Loucy (cell line): ENCODE measurements at regions not wholly inside any gene's neighbourhood (a gene's known extent, or its start where the extent isn't known, plus 50 kb on each side); places are given as distances from the start of the nearest gene placed in this dataset.

Source experiments
- H2AFZ ChIP-seq: fragments of 200-600 bp; sonication (generic); 2 replicates; pipeline ENCODE4 v1.6.0; 2016; ENCODE audit warnings: antibody characterized with exemption, mild to moderate bottlenecking, low read length, moderate library complexity
- H3F3A ChIP-seq: fragments of 200-600 bp; 2 replicates; pipeline ENCODE4 v1.6.0; 2016; ENCODE audit warnings: antibody characterized with exemption, low read depth, mild to moderate bottlenecking
- H3K27me3 ChIP-seq: fragments of 200-600 bp; sonication (generic); 2 replicates; pipeline ENCODE4 v1.6.1; 2014; ENCODE audit warnings: low read length, mild to moderate bottlenecking; ENCODE audit not compliant: insufficient read depth, poor library complexity, severe bottlenecking
- H3K36me3 ChIP-seq: fragments of 200-600 bp; sonication (generic); 2 replicates; pipeline ENCODE4 v1.6.1; 2016; ENCODE audit warnings: low read length; ENCODE audit not compliant: insufficient read depth
- H3K4me1 ChIP-seq: fragments of 200-600 bp; sonication (generic); 2 replicates; pipeline ENCODE4 v1.5.1; 2014; ENCODE audit warnings: low read length, mild to moderate bottlenecking; ENCODE audit not compliant: insufficient read depth, poor library complexity, severe bottlenecking
- H3K4me2 ChIP-seq: fragments of 200-600 bp; sonication (generic); 2 replicates; pipeline ENCODE4 v1.6.0; 2014; ENCODE audit warnings: antibody characterized with exemption, low read length, low read depth, mild to moderate bottlenecking; ENCODE audit not compliant: poor library complexity, severe bottlenecking
- H3K4me3 ChIP-seq: fragments of 200-600 bp; sonication (generic); 2 replicates; pipeline ENCODE4 v1.5.1; 2014; ENCODE audit warnings: low read length, mild to moderate bottlenecking, mixed read lengths; ENCODE audit not compliant: poor library complexity, severe bottlenecking
- H3K79me2 ChIP-seq: fragments of 200-600 bp; sonication (generic); 2 replicates; pipeline ENCODE4 v1.6.1; 2014; ENCODE audit warnings: low read length; ENCODE audit not compliant: insufficient read depth
- H3K9ac ChIP-seq: fragments of 200-600 bp; sonication (generic); 2 replicates; pipeline ENCODE4 v1.6.0; 2014; ENCODE audit warnings: mild to moderate bottlenecking, low read depth, low read length, moderate library complexity; ENCODE audit not compliant: poor library complexity, severe bottlenecking
- H3K9me2 ChIP-seq: fragments of 200-600 bp; sonication (generic); replicated peaks from 2 replicates; pipeline ENCODE4 v1.6.1; 2016; ENCODE audit warnings: low read depth, low read length, mixed read lengths
- H3K9me3 ChIP-seq: fragments of 200-600 bp; sonication (generic); 2 replicates; pipeline ENCODE4 v1.6.1; 2014; ENCODE audit warnings: mild to moderate bottlenecking, antibody characterized with exemption, low read length, low read depth; ENCODE audit not compliant: insufficient read depth
- H4K20me1 ChIP-seq: fragments of 200-600 bp; sonication (generic); 2 replicates; pipeline ENCODE4 v1.6.0; 2014; ENCODE audit warnings: antibody characterized with exemption, low read length, mild to moderate bottlenecking; ENCODE audit not compliant: insufficient read depth, poor library complexity, severe bottlenecking
- CTCF ChIP-seq: fragments of 200-600 bp; sonication (generic); conservative IDR thresholded peaks from 2 replicates; pipeline ENCODE4 v1.5.1; 2014; ENCODE audit warnings: mild to moderate bottlenecking, antibody characterized with exemption, low read length
- EZH2phosphoT487 ChIP-seq: fragments of 200-600 bp; IDR thresholded peaks from 2 replicates; pipeline ENCODE4 v1.6.1; 2018; ENCODE audit warnings: antibody characterized with exemption, mild to moderate bottlenecking, moderate library complexity, borderline replicate concordance

- Histone ChIP-seq H4K20me1 (no peaks in the 10 kb centered on the region), H3K4me1 (no peaks in the 10 kb centered on the region), H2AFZ (no peak overlapping the region), H3K9me3 (no peaks in the 10 kb centered on the region; the same call in 1 of the 2 replicates), H3K9me2 (no peaks in the 10 kb centered on the region), H3F3A (no peaks in the 10 kb centered on the region), H3K27me3 (peaks cover 58% of the 10 kb centered on the region), H3K4me3 (no peak overlapping the region), H3K4me2 (no peak overlapping the region), H3K36me3 (no peaks in the 10 kb centered on the region), H3K79me2 (no peaks in the 10 kb centered on the region), H3K9ac (no peak overlapping the region)
- TF ChIP-seq EZH2phosphoT487 (no peak), CTCF (no peak)
Observed at GRCh38 chr2:235277485-235277884, 216.4 kb upstream of the AGAP1 start.

- Histone ChIP-seq H3K9ac (no peak overlapping the region), H3K79me2 (no peaks in the 10 kb centered on the region), H3K9me2 (no peaks in the 10 kb centered on the region), H3K4me1 (no peaks in the 10 kb centered on the region), H3K9me3 (no peaks in the 10 kb centered on the region; the same call in 1 of the 2 replicates), H3K4me2 (no peak overlapping the region), H3F3A (no peaks in the 10 kb centered on the region), H3K27me3 (peaks cover 55% of the 10 kb centered on the region), H2AFZ (no peak overlapping the region), H3K4me3 (no peak overlapping the region), H3K36me3 (no peaks in the 10 kb centered on the region), H4K20me1 (no peaks in the 10 kb centered on the region)
- TF ChIP-seq CTCF, result no peak
- no peak for TF ChIP-seq EZH2phosphoT487
Observed at GRCh38 chr2:235278771-235279355, 215.0 kb upstream of the AGAP1 start.

- Histone ChIP-seq H4K20me1 (no peaks in the 10 kb centered on the region), H3K4me1 (no peaks in the 10 kb centered on the region), H3K9me3 (no peaks in the 10 kb centered on the region), H3K27me3 (peaks cover 44% of the 10 kb centered on the region), H3K36me3 (no peaks in the 10 kb centered on the region), H3K9me2 (no peaks in the 10 kb centered on the region), H2AFZ (no peak overlapping the region), H3K79me2 (no peaks in the 10 kb centered on the region), H3K9ac (no peak overlapping the region), H3K4me2 (no peak overlapping the region), H3F3A (no peaks in the 10 kb centered on the region), H3K4me3 (no peak overlapping the region)
- TF ChIP-seq EZH2phosphoT487 (no peak), CTCF (no peak)
Observed at GRCh38 chr2:235279965-235280364, 213.9 kb upstream of the AGAP1 start.
